ENCODE measurements at regions not wholly inside any gene's neighbourhood (a gene's known extent, or its start where the extent isn't known, plus 50 kb on each side); places are given as distances from the start of the nearest gene placed in this dataset.

- no peak for DNase-seq (ENCODE audit: low read depth)
These were observed 934.2 kb downstream of the BRD1 start for GRCh38 chr22:48893288-48894063.

- DNase-seq (ENCODE audit: low read depth): no peak
These were observed 934.9 kb downstream of the BRD1 start for GRCh38 chr22:48892578-48893287.

- no peak for DNase-seq (ENCODE audit: low read depth)
These were observed 935.7 kb downstream of the BRD1 start for GRCh38 chr22:48891688-48892577.

- no peak for DNase-seq (ENCODE audit: low read depth)
These were observed 936.7 kb downstream of the BRD1 start for GRCh38 chr22:48890693-48891554.

GRCh38 chr22:48889887-48890692, 937.6 kb downstream of the BRD1 start:
- no peak for DNase-seq (ENCODE audit: low read depth)

- no peak for DNase-seq (ENCODE audit: low read depth)
These were observed 938.4 kb downstream of the BRD1 start for GRCh38 chr22:48889209-48889830.

GRCh38 chr22:48888466-48889208, 939.0 kb downstream of the BRD1 start:
- no peak for DNase-seq (ENCODE audit: low read depth)

GRCh38 chr22:48887394-48888332, 940.0 kb downstream of the BRD1 start:
- DNase-seq (ENCODE audit: low read depth): no peak

GRCh38 chr22:48886604-48887393, 940.9 kb downstream of the BRD1 start:
- DNase-seq (ENCODE audit: low read depth): no peak

- DNase-seq (ENCODE audit: low read depth): no peak
These were observed 941.8 kb downstream of the BRD1 start for GRCh38 chr22:48885919-48886305.

GRCh38 chr22:48885271-48885918, 942.3 kb downstream of the BRD1 start:
- DNase-seq (ENCODE audit: low read depth): no peak

- no peak for DNase-seq (ENCODE audit: low read depth)
These were observed 942.9 kb downstream of the BRD1 start for GRCh38 chr22:48884786-48885185.

- no peak for DNase-seq (ENCODE audit: low read depth)
These were observed 943.3 kb downstream of the BRD1 start for GRCh38 chr22:48884324-48884723.

- DNase-seq (ENCODE audit: low read depth): no peak
These were observed 944.3 kb downstream of the BRD1 start for GRCh38 chr22:48883211-48883960.

- no peak for DNase-seq (ENCODE audit: low read depth)
These were observed 945.0 kb downstream of the BRD1 start for GRCh38 chr22:48882636-48883200.
